GM18951 (cell line): ENCODE measurements at regions not wholly inside any gene's neighbourhood (a gene's known extent, or its start where the extent isn't known, plus 50 kb on each side); places are given as distances from the start of the nearest gene placed in this dataset.
"Not testable (repeated sequence)": the region's sequence is repeated elsewhere in the genome, so short reads cannot be mapped to it uniquely, and the experiment has no call there.

Experiments used
- POLR2A ChIP-seq: IDR thresholded peaks from 4 replicates; pipeline ENCODE4 v1.6.1; 2011; ENCODE audit warnings: mild to moderate bottlenecking; ENCODE audit not compliant: insufficient read length, insufficient read depth; ENCODE audit errors: extremely low read depth
- in situ Hi-C: fragments of 300-500 bp; cut with MboI; formaldehyde crosslinking; loops from one replicate; pipeline ENCODE4 v1.12.0; 2022; ENCODE audit warnings: low sequenced_read_pairs, mixed read lengths, inconsistent platforms; ENCODE audit not compliant: unreplicated experiment

DNA sequence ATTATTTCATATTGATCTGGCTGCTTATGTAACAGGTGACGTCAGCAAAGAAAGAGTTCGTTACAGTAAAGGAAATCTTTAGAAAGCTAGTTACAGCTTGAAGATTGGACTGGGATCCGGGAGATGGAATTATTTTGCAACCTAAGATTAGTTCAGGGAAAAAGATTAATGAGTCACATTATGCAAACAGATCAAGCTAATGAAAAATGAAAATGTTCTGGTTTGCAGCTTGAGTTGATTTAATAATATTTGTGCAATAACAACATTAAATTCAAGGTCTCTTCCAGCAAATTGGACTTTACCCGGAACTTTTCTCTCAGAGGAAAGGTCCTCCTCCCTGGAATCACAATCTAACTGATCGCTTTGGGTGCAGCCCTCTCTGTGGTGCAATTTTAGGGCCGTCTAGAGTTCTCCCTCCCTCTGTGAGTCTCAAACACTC lies 119.5 kb downstream of the OTUD1 start:
- TF ChIP-seq POLR2A = no peak
- in situ Hi-C loops = no loop called here

DNA sequence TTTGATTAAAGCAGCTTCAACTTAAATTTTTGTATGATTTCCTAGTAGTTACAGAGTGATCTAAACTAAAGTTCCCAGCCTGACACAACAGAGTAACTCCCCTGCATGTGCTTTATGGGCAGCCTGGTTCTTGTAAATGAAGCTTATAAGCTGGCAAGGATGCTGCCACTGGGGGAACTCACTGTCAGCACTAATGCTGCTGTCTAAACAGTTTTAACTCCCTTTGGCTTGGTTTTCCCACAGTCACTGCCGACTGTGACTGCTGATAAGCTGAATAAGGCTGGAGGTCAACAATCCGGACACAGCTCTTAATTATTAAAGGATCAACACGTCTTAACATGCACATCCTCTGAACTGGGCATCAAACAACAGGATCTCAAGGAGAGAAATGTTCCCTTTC lies 130.1 kb downstream of the OTUD1 start:
- in situ Hi-C loops = no loop called here
- no peak for TF ChIP-seq POLR2A

DNA sequence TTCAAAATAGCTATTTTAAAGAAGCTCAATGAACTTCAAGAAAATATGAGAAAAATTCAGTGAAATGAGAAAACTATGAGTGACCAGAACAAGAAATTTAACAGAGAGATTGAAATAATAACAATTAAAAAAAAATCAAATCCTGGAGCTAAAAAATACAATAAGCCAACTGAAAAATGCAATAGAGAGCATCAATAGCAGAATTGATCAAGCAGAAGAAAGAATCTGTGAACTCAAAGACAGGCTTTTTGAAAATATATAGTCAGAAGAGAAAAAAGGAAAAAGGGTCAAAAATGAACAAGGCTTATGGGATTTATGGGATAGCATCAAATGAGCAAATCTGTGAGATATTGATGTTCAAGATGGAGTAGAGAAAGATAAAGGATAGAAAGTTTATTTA lies 133.0 kb downstream of the OTUD1 start:
- no peak for TF ChIP-seq POLR2A
- in situ Hi-C loops = no loop called here

DNA sequence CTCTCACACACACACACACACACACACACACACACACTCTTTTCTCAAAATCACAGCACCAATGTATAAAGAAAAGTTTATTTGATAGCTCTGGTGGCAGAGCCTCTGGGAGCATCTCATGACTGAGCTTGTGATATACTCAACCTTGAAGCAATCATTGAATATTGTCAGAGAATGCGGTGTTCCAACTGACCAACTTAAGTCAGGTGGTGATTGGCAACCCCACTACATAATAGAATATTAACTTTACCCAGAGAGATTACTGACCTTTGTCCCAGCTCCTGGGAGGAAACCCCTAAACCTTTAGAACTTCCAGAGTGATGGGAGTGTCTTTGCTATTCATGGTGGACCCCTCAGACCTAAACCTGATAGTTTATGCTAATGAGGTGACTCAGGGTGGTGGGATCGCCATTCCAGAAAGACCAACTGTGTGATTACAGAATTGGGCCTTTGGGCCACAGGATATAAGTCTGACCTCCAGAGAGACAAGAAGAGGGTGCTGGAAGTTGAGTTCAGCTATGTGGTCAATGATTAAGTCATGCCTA lies 143.1 kb downstream of the OTUD1 start:
- in situ Hi-C loops = no loop called here
- no peak for TF ChIP-seq POLR2A

DNA sequence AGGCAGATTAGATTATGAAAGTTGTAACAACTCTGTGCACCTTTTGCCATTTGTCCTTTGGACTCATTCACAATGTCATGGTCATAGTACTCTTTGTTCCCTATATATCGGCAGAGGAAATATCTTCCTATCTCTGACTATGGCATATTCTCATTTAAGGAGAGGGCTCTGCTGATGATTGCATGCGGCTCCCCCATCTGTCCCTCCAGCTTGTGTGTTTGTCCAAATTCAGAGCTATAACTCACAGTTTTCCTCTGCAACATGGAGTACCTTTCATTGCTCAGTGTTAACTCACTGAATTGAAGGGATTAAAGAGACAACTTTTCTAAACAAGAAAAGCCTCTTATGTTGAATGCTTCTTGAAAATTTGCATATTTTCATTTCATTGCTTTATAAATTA lies 145.5 kb downstream of the OTUD1 start:
- no peak for TF ChIP-seq POLR2A
- in situ Hi-C loops = no loop called here

DNA sequence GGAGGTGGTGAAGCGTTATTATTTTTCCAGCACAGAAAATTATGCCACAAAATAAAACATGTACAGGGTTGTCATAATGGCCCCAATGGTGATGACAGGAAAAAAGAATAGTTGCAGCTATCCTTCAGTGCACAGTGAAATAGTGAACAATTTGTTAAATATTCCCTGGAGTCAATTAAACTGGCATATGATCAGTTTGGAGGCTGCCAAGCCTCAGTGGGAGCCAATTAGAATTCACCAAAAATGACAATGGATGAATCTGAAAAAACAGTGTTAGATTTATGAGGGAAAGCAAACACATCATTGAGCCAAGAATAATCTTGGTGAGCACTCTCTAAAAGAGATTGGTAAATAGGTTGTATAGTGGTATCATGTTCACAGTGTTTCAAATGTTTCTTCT lies 146.3 kb downstream of the OTUD1 start:
- TF ChIP-seq POLR2A = no peak
- in situ Hi-C loops = no loop called here

DNA sequence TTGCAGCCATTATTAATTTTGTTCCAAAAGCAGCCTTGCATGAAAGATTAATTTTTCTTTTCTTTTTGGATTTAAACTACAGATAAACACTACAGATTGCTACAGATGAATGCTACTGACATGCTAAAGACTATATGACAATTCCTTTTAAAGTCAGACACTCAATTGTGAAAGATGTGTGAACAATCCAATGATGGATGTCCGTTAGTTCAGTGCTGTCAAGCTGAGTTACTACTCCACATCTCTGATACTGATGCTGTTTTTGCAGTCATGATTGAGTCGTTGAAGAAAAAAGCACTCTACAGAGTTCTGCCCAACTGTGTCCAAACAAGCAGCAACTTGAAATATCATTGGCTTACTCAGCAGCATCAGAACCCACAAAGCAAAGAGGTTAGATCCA lies 146.8 kb downstream of the OTUD1 start:
- no peak for TF ChIP-seq POLR2A
- in situ Hi-C loops = no loop called here

DNA sequence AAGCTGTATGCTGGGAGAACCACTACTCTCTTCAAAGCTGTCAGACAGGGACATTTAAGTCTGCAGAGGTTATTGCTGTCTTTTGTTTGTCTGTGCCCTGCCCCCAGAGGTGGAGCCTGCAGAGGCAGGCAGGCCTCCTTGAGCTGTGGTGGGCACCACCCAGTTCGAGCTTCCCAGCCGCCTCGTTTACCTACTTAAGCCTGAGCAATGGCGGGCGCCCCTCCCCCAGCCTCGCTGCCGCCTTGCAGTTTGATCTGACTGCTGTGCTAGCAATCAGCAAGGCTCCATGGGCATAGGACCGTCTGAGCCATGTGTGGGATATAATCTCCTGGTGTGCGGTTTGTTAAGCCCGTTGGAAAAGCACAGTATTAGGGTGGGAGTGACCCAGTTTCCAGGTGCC lies 156.4 kb downstream of the OTUD1 start:
- in situ Hi-C loops = not testable (repeated sequence)

DNA sequence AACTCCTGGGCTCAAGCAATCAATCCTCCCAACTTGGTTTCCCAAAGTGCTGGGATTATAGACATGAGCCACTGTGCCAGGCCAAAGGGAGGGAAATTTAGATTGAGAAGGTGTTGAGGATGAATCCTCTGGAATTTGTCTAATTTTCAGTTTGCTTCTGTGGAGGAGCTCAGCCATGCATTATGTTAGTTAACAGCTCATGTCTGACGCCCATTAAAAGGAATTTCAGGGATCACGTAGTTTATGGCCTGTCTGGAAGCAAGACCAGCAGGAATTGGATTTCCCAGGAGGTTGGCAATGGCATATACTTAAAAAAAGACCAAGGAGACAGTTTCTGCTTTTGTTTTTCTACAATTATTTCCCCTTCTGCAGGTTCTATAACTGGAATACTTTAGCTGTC lies 165.7 kb downstream of the OTUD1 start:
- in situ Hi-C loops = no loop called here
- no peak for TF ChIP-seq POLR2A

DNA sequence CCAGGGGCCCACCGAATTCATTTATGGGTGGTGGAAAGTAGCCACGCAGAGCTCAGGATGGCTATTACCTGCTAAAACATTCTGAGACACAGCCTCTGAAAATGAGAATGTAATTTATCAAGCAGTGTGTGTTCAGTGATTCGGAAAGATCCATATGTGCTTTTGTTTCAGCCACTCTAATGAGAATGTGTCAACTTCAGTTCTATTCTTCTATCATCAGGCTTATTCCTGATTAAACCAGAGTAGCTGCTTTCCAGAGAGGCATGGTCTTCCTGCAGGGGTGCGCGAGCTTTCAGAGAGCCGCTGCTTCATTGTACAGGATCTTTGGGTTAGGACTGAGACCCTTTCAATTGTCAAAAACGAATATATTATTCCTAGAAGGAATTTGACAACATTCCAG lies 167.6 kb downstream of the OTUD1 start:
- TF ChIP-seq POLR2A = no peak
- in situ Hi-C loops = no loop called here

DNA sequence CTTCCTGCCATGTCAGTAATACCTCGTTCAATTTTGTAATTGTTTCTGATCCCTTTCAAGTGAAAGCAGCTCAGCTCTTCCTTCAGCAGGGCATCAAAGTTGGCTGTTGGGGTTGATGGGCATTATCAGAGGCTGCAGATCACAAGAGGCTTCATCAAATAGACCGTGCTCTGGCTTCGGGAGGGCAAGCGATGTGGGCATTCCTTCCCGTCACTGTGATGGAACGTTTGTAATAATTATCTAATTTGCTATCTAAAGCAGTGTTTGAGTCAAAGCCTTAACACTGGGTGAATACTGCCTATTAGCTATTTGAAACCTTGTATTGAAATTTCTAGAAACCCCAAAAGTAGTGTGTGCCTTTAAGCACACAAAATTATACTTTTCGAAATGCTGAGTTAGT lies 170.1 kb downstream of the OTUD1 start:
- TF ChIP-seq POLR2A = no peak
- in situ Hi-C loops = no loop called here

DNA sequence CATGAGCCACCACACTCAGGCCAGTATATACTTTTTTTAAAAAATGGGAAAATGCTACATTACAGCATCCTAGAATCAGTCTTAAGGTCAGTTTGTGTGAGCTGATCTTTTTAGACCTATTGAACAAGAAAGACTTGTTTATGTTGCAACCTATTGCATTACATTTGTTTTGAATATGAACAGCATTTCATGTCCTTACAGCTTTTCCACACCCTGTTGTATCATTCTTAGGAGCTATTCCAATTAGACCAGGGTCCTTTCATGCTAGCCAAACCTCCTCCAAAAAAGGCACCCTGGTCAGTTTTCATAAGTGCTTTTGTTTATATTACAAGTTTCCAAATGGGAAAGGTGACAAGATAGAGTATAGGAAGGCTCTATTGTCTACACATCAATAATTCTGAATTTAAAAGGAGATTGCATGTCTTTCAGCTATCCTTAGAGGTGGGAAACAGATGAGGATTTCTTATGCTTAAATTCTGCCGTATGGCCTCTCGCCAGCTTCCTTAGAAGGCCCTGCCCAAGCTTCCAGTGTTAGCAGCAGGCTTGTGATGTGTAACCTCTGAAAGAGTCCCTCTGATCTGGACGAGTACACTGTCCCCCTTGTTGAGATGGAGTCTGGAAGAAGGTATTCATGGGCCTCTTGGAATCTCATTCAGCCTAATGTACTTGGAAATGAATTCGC lies 171.9 kb downstream of the OTUD1 start:
- in situ Hi-C loops = no loop called here
- TF ChIP-seq POLR2A = no peak

DNA sequence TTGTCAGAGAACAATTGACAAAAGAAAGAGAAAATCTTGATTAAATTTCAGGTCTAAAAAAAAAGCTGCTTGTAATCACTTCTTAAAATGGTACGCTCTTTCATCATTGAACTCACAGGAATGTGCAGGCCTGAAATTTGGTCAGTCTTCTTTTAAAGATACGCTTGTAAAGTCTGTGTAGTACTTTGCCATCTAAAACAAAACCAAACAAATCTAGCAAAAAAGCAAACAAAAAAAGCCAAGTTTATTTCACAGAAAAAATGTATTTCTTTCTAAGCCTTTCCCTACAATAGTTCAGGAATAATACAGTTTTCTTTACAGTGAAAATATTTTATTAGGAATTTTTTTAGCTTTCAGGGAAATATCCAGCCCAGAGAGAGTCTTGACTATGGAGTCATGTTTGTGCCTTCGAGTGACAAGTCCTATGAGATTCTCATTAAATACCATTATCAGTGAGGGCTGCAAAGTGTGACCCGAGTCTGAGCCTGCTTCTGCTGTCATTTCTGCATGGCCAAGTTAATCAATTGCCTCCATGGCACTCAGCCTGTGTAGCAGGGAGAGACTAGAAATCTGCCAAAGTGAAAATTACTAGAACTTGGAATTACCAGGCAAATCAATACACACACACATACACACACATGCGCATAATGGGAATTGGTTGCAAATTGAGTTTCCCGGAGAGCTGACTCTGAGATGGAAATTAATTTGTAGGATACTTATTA lies 172.6 kb downstream of the OTUD1 start:
- in situ Hi-C loops = no loop called here

DNA sequence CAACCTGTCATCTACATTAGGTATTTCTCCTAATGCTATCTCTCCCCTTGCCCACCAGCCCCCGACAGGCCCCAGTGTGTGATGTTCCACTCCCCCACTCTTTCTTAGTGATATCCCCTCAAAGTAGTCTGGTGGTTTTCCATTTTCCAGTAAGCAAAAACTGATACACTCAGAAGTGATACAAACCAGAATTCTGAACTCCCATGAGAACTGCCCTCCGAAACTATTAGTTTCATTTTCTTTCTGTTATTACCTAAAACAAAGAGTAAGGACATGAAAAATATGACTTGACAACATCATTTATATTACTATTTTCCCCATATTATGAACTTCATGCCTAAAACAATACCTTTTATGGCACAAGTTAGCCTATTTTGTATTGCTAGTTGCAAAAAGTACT lies 175.0 kb downstream of the OTUD1 start:
- no peak for TF ChIP-seq POLR2A
- in situ Hi-C loops = no loop called here

More for the DNA sequence above, 172.6 kb downstream of the OTUD1 start:
- no peak for TF ChIP-seq POLR2A
